ENCODE measurements at regions not wholly inside any gene's neighbourhood (a gene's known extent, or its start where the extent isn't known, plus 50 kb on each side); places are given as distances from the start of the nearest gene placed in this dataset.

DNA sequence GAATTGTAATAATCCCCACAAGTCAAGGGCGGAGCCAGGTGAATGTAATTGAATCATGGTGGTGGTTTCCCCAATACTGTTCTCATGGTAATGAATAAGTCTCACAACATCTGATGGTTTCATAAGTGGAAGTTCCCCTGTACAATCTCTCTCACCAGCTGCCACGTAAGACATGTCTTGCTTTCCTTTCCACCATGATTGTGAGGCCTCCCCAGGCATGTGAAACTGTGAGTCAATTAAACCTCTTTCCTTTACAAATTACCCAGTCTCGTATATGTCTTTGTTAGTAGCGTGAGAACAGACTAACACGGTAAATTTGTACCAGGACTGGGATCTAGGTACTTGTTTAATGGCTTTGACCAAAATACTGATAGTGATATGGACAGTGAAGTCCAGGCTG is 744.3 kb upstream of the REG3G start:
- TF ChIP-seq, protein P1, sequence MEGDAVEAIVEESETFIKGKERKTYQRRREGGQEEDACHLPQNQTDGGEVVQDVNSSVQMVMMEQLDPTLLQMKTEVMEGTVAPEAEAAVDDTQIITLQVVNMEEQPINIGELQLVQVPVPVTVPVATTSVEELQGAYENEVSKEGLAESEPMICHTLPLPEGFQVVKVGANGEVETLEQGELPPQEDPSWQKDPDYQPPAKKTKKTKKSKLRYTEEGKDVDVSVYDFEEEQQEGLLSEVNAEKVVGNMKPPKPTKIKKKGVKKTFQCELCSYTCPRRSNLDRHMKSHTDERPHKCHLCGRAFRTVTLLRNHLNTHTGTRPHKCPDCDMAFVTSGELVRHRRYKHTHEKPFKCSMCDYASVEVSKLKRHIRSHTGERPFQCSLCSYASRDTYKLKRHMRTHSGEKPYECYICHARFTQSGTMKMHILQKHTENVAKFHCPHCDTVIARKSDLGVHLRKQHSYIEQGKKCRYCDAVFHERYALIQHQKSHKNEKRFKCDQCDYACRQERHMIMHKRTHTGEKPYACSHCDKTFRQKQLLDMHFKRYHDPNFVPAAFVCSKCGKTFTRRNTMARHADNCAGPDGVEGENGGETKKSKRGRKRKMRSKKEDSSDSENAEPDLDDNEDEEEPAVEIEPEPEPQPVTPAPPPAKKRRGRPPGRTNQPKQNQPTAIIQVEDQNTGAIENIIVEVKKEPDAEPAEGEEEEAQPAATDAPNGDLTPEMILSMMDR (IDR thresholded peaks at IDR 0.05) = no peak
- TF ChIP-seq POLR2A (IDR thresholded peaks at IDR 0.05) = no peak
